GM12878 (cell line): ENCODE measurements at regions not wholly inside any gene's neighbourhood (a gene's known extent, or its start where the extent isn't known, plus 50 kb on each side); places are given as distances from the start of the nearest gene placed in this dataset.

Experiments used
- ATAC-seq: fragments of 200-7000 bp; cut with Tn5 transposase; 3 replicates; pipeline ENCODE4 v1.9.1; 2020; ENCODE audit warnings: mild to moderate bottlenecking, moderate library complexity
- BruUV-seq: library from RNA; stranded (reverse); fragments of 400-500 nt; replicated peaks from 2 replicates; lab custom pipeline; 2021; lab: Mats Ljungman, UMichigan
- CTCF ChIA-PET: fragments of 300-600 bp; sonication (Branson Sonifier 250); formaldehyde crosslinking; extraction: SDS; loops from one replicate; lab custom pipeline; 2021; ENCODE audit warnings: inconsistent platforms; lab: Yijun Ruan, JAX
- POLR2A ChIA-PET: fragments of 350-600 bp; formaldehyde crosslinking; extraction: SDS; loops from one replicate; lab custom pipeline; 2021; ENCODE audit warnings: inconsistent platforms; lab: Charles Lee
- RAD21 ChIA-PET: fragments of 300-600 bp; sonication (Branson Sonifier 250); formaldehyde crosslinking; loops from one replicate; lab custom pipeline; 2023; ENCODE audit warnings: antibody characterized with exemption; ENCODE audit not compliant: unreplicated experiment; lab: Charles Lee
- SMC1A ChIA-PET: fragments of 300-600 bp; sonication (Branson Sonifier 250); formaldehyde crosslinking; loops from one replicate; lab custom pipeline; 2023; ENCODE audit not compliant: unreplicated experiment, uncharacterized antibody; lab: Charles Lee
- DNase-seq: peaks from one replicate; pipeline ENCODE4 v3.0.0-alpha.2; 2011; ENCODE audit warnings: low read depth, low spot score
- FAIRE-seq: peaks from 3 replicates; lab custom pipeline; 2011; peaks lifted over from hg19 to GRCh38; lab: Jason Lieb, UNC
- H2AFZ ChIP-seq: 2 replicates; pipeline ENCODE4 v1.6.0; 2011; ENCODE audit warnings: low read depth, low read length, control low read depth; ENCODE audit not compliant: control insufficient read depth
- H3K27ac ChIP-seq: 2 replicates; pipeline ENCODE4 v1.5.1; 2011; ENCODE audit warnings: control low read depth; ENCODE audit not compliant: control insufficient read depth, insufficient read depth
- H3K27me3 ChIP-seq, 2 experiments: replicated peaks in 1 of 2; 2 replicates each; pipeline versions ENCODE4 v1.6.0 to v1.6.1; 2011; ENCODE audit warnings: low read length in 1 of 2; ENCODE audit not compliant: control insufficient read depth in 2 of 2, insufficient read depth in 2 of 2
- H3K36me3 ChIP-seq, 2 experiments: 2 replicates each; pipeline ENCODE4 v1.5.1; 2011; ENCODE audit warnings: low read length in 1 of 2; ENCODE audit not compliant: control insufficient read depth in 2 of 2, insufficient read depth in 2 of 2
- H3K4me1 ChIP-seq: 2 replicates; pipeline ENCODE4 v1.6.1; 2011; ENCODE audit warnings: mild to moderate bottlenecking, low read length, moderate library complexity, mixed read lengths; ENCODE audit not compliant: control insufficient read depth, insufficient read depth
- H3K4me2 ChIP-seq: 2 replicates; pipeline ENCODE4 v1.6.0; 2011; ENCODE audit warnings: control low read depth; ENCODE audit not compliant: control insufficient read depth, insufficient read depth
- H3K4me3 ChIP-seq: fragments of 200-600 bp; sonication (generic); 2 replicates; pipeline ENCODE4 v1.5.1; 2016
- H3K79me2 ChIP-seq: 2 replicates; pipeline ENCODE4 v1.6.0; 2011; ENCODE audit warnings: low read length; ENCODE audit not compliant: control insufficient read depth, insufficient read depth
- H3K9ac ChIP-seq: 2 replicates; pipeline ENCODE4 v1.8.0; 2011; ENCODE audit warnings: low read length, control low read depth, mixed read lengths; ENCODE audit not compliant: control insufficient read depth, insufficient read depth
- H3K9me3 ChIP-seq: replicated peaks from 3 replicates; pipeline ENCODE4 v1.5.1; 2011; ENCODE audit warnings: mild to moderate bottlenecking, low read length; ENCODE audit not compliant: control insufficient read depth, insufficient read depth
- H4K20me1 ChIP-seq: 2 replicates; pipeline ENCODE4 v1.6.0; 2011; ENCODE audit not compliant: control insufficient read depth, insufficient read depth
- FOS ChIP-seq: IDR thresholded peaks from 3 replicates; pipeline ENCODE4 v1.6.1; 2011; ENCODE audit warnings: borderline replicate concordance; ENCODE audit not compliant: insufficient read length; ENCODE audit errors: extremely low read depth
- HDGF ChIP-seq: fragments of 450-650 bp; IDR thresholded peaks from 2 replicates; pipeline ENCODE4 v1.6.1; 2016; ENCODE audit warnings: antibody characterized with exemption
- IKZF2 ChIP-seq, 2 experiments: fragments of 450-650 bp; IDR thresholded peaks; 2 replicates each; pipeline ENCODE4 v1.6.1; 2017; ENCODE audit warnings: mild to moderate bottlenecking in 2 of 2, moderate library complexity in 2 of 2
- KAT2A ChIP-seq: conservative IDR thresholded peaks from 2 replicates; pipeline ENCODE4 v1.6.1; 2011; ENCODE audit warnings: low read depth, low read length; ENCODE audit not compliant: control insufficient read depth
- MEF2B ChIP-seq: fragments of 450-650 bp; IDR thresholded peaks from 2 replicates; pipeline ENCODE4 v1.6.1; 2018; ENCODE audit warnings: mild to moderate bottlenecking, moderate library complexity; ENCODE audit not compliant: partially characterized antibody, poor library complexity, severe bottlenecking
- NFYA ChIP-seq: IDR thresholded peaks from 2 replicates; pipeline ENCODE4 v1.6.1; 2011; ENCODE audit warnings: low read depth, mild to moderate bottlenecking, low read length, improper control_type of control experiment, borderline replicate concordance
- NFYB ChIP-seq: IDR thresholded peaks from 2 replicates; pipeline ENCODE4 v1.6.1; 2011; ENCODE audit warnings: low read depth, mild to moderate bottlenecking, low read length, improper control_type of control experiment, moderate library complexity; ENCODE audit not compliant: insufficient read depth
- NR2C2 ChIP-seq: IDR thresholded peaks from 2 replicates; pipeline ENCODE4 v1.6.1; 2011; ENCODE audit warnings: borderline replicate concordance, low read depth; ENCODE audit not compliant: control insufficient read depth, insufficient read length
- NR2F1 ChIP-seq: fragments of 450-650 bp; conservative IDR thresholded peaks from 2 replicates; pipeline ENCODE4 v1.6.1; 2017; ENCODE audit warnings: mild to moderate bottlenecking
- RCOR1 ChIP-seq: conservative IDR thresholded peaks from 2 replicates; pipeline ENCODE4 v1.6.1; 2012; ENCODE audit warnings: low read depth, low read length, improper control_type of control experiment
- SUPT20H ChIP-seq: IDR thresholded peaks from 2 replicates; pipeline ENCODE4 v1.6.1; 2011; ENCODE audit warnings: low read depth, mild to moderate bottlenecking, low read length, moderate library complexity, borderline replicate concordance; ENCODE audit not compliant: control insufficient read depth
- TARDBP ChIP-seq: IDR thresholded peaks from 2 replicates; pipeline ENCODE4 v1.6.1; 2016; ENCODE audit warnings: borderline replicate concordance
- TCF3 ChIP-seq: IDR thresholded peaks from 2 replicates; pipeline ENCODE4 v1.6.1; 2012; ENCODE audit warnings: low read depth, mild to moderate bottlenecking, low read length, borderline replicate concordance; ENCODE audit not compliant: insufficient read depth
- WGBS: methylation state at CpG from one replicate; pipeline ENCODE4 v1.1.6; 2016; ENCODE audit warnings: low lambda C conversion rate; ENCODE audit not compliant: insufficient replicate concordance, insufficient coverage; ENCODE audit errors: missing lambda C conversion rate; 5-methylcytosine and 5-hydroxymethylcytosine counted together
- in situ Hi-C: fragments of 300-500 bp; cut with MboI; formaldehyde crosslinking; loops from 9 replicates; pipeline ENCODE4 v1.14.3; 2018; ENCODE audit warnings: mixed read lengths
- intact Hi-C: fragments of 100-400 bp; cut with micrococcal nuclease; formaldehyde crosslinking; loops from one replicate; pipeline ENCODE4 v1.14.2; 2022; ENCODE audit not compliant: unreplicated experiment
- TF ChIP-seq, protein P1 (sequence below): IDR thresholded peaks from 2 replicates; pipeline ENCODE4 v1.6.1; 2012; ENCODE audit warnings: mild to moderate bottlenecking, low read depth, low read length
- TF ChIP-seq, protein P2 (sequence below), 3 experiments: IDR thresholded peaks in 2 of 3; conservative IDR thresholded peaks in 1 of 3; 2 replicates each; pipeline ENCODE4 v1.5.1; 2011; ENCODE audit warnings: low read depth in 3 of 3, low read length in 3 of 3, mild to moderate bottlenecking in 3 of 3, control low read depth in 2 of 3, moderate library complexity in 2 of 3, inconsistent platforms in 1 of 3, mixed read lengths in 1 of 3; ENCODE audit not compliant: control insufficient read depth in 2 of 3, insufficient read depth in 1 of 3; ENCODE audit errors: extremely low read depth in 1 of 3
- TF ChIP-seq, protein P3 (sequence below): IDR thresholded peaks from 2 replicates; pipeline ENCODE4 v1.6.1; 2011; ENCODE audit warnings: borderline replicate concordance, low read depth, mild to moderate bottlenecking, moderate library complexity, mixed read lengths, low read length; ENCODE audit not compliant: insufficient read depth; ENCODE audit errors: extremely low read length

DNA sequence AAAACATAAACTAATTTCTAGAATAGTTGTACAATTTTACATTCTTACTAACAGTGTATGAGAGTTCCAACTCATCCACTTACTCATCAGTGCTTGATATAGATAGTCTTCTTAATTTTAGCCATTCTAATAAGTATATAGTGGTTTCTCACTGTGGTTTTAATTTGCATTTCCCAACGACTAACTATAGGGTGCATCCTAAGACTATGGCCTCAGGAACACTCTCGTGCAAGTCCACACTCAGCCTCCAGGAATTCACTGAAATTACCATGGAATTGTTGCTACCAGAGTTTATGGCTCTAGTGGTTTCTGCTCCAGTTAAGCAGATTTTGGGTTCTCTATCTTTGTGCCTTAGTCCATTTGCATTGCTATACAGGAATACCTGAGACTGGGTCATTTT lies 60.1 kb upstream of the GUCY1A2 start:
- Histone ChIP-seq H3K4me3 (no peak overlapping the region), H3K27me3 (no peaks in the 10 kb centered on the region), H3K9ac (no peak overlapping the region), H2AFZ (no peak overlapping the region), H3K4me1 (no peaks in the 10 kb centered on the region), H3K9me3 (no peaks in the 10 kb centered on the region), H4K20me1 (no peaks in the 10 kb centered on the region), H3K27ac (no peak overlapping the region), H3K36me3 (no peaks in the 10 kb centered on the region), H3K4me2 (no peak overlapping the region), H3K79me2 (no peaks in the 10 kb centered on the region)
- CTCF ChIA-PET = interaction anchor here (1.0 kb wide), 1 partner anchor 9 kb away, joined by 3 read pairs; no protein-coding TSS in a partner anchor
- FAIRE-seq = no peak
- SMC1A ChIA-PET = no interaction called here
- RAD21 ChIA-PET = no interaction called here
- DNase-seq = no peak
- 0% methylated on average over 2 of the region's 2 CpGs for WGBS
- BruUV-seq = no TSS peak
- in situ Hi-C loops = no loop called here
- POLR2A ChIA-PET = no interaction called here
- ATAC-seq = no peak
- intact Hi-C loops = no loop called here
- no peak for TF ChIP-seq NFYA
- no peak for TF ChIP-seq HDGF
- TF ChIP-seq KAT2A = no peak
- TF ChIP-seq NR2C2 = no peak
- no peak for TF ChIP-seq SUPT20H
- TF ChIP-seq NFYB = no peak
- TF ChIP-seq, protein P1, sequence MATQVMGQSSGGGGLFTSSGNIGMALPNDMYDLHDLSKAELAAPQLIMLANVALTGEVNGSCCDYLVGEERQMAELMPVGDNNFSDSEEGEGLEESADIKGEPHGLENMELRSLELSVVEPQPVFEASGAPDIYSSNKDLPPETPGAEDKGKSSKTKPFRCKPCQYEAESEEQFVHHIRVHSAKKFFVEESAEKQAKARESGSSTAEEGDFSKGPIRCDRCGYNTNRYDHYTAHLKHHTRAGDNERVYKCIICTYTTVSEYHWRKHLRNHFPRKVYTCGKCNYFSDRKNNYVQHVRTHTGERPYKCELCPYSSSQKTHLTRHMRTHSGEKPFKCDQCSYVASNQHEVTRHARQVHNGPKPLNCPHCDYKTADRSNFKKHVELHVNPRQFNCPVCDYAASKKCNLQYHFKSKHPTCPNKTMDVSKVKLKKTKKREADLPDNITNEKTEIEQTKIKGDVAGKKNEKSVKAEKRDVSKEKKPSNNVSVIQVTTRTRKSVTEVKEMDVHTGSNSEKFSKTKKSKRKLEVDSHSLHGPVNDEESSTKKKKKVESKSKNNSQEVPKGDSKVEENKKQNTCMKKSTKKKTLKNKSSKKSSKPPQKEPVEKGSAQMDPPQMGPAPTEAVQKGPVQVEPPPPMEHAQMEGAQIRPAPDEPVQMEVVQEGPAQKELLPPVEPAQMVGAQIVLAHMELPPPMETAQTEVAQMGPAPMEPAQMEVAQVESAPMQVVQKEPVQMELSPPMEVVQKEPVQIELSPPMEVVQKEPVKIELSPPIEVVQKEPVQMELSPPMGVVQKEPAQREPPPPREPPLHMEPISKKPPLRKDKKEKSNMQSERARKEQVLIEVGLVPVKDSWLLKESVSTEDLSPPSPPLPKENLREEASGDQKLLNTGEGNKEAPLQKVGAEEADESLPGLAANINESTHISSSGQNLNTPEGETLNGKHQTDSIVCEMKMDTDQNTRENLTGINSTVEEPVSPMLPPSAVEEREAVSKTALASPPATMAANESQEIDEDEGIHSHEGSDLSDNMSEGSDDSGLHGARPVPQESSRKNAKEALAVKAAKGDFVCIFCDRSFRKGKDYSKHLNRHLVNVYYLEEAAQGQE = no peak
- TF ChIP-seq TCF3 = no peak
- TF ChIP-seq IKZF2 (IDR thresholded peaks at IDR 0.05) = no peak
- no peak for TF ChIP-seq TARDBP
- TF ChIP-seq, protein P2, sequence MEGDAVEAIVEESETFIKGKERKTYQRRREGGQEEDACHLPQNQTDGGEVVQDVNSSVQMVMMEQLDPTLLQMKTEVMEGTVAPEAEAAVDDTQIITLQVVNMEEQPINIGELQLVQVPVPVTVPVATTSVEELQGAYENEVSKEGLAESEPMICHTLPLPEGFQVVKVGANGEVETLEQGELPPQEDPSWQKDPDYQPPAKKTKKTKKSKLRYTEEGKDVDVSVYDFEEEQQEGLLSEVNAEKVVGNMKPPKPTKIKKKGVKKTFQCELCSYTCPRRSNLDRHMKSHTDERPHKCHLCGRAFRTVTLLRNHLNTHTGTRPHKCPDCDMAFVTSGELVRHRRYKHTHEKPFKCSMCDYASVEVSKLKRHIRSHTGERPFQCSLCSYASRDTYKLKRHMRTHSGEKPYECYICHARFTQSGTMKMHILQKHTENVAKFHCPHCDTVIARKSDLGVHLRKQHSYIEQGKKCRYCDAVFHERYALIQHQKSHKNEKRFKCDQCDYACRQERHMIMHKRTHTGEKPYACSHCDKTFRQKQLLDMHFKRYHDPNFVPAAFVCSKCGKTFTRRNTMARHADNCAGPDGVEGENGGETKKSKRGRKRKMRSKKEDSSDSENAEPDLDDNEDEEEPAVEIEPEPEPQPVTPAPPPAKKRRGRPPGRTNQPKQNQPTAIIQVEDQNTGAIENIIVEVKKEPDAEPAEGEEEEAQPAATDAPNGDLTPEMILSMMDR (IDR thresholded peaks at IDR 0.05 in 2 of 3, conservative IDR thresholded peaks at IDR 0.05 in 1 of 3; ENCODE audit: control insufficient read depth in 2 of 3, extremely low read depth in 1 of 3, insufficient read depth in 1 of 3, low read depth in 3 of 3, low read length in 3 of 3) = no peak
- no peak for TF ChIP-seq MEF2B
- TF ChIP-seq RCOR1 = no peak
- TF ChIP-seq, protein P3, sequence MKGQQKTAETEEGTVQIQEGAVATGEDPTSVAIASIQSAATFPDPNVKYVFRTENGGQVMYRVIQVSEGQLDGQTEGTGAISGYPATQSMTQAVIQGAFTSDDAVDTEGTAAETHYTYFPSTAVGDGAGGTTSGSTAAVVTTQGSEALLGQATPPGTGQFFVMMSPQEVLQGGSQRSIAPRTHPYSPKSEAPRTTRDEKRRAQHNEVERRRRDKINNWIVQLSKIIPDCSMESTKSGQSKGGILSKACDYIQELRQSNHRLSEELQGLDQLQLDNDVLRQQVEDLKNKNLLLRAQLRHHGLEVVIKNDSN = no peak
- no peak for TF ChIP-seq NR2F1
- no peak for TF ChIP-seq FOS
